Progenitor cell of endocrine pancreas (in vitro differentiated cells): ENCODE measurements at regions not wholly inside any gene's neighbourhood (a gene's known extent, or its start where the extent isn't known, plus 50 kb on each side); places are given as distances from the start of the nearest gene placed in this dataset.

Experiments
- DNase-seq: peaks from one replicate; pipeline ENCODE4 v3.0.0; 2021; ENCODE audit warnings: low spot score; ENCODE audit not compliant: unreplicated experiment
- H3K27ac Mint-ChIP-seq: 2 replicates; pipeline ENCODE4 v1.8.0; 2021; ENCODE audit warnings: mild to moderate bottlenecking, moderate library complexity, mixed read lengths
- H3K27me3 Mint-ChIP-seq: 2 replicates; pipeline ENCODE4 v1.8.0; 2021; ENCODE audit warnings: mixed read lengths
- H3K36me3 Mint-ChIP-seq: 2 replicates; pipeline ENCODE4 v1.8.0; 2022; ENCODE audit warnings: mixed read lengths; ENCODE audit not compliant: insufficient read depth
- H3K4me1 Mint-ChIP-seq: 2 replicates; pipeline ENCODE4 v1.8.0; 2021; ENCODE audit warnings: low read depth, mixed read lengths
- H3K4me3 Mint-ChIP-seq: 2 replicates; pipeline ENCODE4 v1.8.0; 2021; ENCODE audit warnings: low read depth, mild to moderate bottlenecking, moderate library complexity, mixed read lengths
- H3K9me3 Mint-ChIP-seq: 2 replicates; pipeline ENCODE4 v1.8.0; 2021; ENCODE audit warnings: low read depth, mixed read lengths
- TF ChIP-seq, protein P1 (sequence below): fragments of 200-600 bp; sonication (generic); IDR thresholded peaks from one replicate; pipeline ENCODE4 v1.5.0; 2021; ENCODE audit warnings: antibody characterized with exemption, mild to moderate bottlenecking; ENCODE audit not compliant: unreplicated experiment

DNA sequence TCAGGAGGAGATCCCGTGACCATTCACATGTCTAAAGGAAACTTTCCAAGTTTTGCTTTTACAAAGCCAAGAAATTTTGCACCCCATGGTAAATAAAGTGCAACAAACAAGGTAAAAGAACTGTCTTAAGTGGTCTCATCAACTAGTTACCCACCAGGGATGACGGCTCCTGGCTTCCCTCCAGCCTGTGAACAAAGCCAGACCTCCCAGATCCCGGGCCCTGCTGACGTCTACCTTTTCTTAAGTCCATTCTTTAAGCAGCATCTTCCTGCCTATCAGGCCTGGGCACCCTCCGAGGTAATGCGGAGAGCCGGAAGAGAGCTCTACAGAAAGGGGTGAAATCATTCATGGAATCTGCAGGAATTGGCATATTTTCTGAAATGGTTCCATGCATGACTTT is 58.0 kb upstream of the DAAM1 start:
- H3K27me3 Mint-ChIP-seq = peaks cover 9% of the 10 kb centered on the region
- no peak for DNase-seq
- H3K27ac Mint-ChIP-seq = no peak overlapping the region
- TF ChIP-seq, protein P1, sequence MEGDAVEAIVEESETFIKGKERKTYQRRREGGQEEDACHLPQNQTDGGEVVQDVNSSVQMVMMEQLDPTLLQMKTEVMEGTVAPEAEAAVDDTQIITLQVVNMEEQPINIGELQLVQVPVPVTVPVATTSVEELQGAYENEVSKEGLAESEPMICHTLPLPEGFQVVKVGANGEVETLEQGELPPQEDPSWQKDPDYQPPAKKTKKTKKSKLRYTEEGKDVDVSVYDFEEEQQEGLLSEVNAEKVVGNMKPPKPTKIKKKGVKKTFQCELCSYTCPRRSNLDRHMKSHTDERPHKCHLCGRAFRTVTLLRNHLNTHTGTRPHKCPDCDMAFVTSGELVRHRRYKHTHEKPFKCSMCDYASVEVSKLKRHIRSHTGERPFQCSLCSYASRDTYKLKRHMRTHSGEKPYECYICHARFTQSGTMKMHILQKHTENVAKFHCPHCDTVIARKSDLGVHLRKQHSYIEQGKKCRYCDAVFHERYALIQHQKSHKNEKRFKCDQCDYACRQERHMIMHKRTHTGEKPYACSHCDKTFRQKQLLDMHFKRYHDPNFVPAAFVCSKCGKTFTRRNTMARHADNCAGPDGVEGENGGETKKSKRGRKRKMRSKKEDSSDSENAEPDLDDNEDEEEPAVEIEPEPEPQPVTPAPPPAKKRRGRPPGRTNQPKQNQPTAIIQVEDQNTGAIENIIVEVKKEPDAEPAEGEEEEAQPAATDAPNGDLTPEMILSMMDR = no peak
- no peaks in the 10 kb centered on the region for H3K9me3 Mint-ChIP-seq
- no peaks in the 10 kb centered on the region for H3K4me1 Mint-ChIP-seq
- no peak overlapping the region for H3K4me3 Mint-ChIP-seq
- H3K36me3 Mint-ChIP-seq = no peaks in the 10 kb centered on the region

DNA sequence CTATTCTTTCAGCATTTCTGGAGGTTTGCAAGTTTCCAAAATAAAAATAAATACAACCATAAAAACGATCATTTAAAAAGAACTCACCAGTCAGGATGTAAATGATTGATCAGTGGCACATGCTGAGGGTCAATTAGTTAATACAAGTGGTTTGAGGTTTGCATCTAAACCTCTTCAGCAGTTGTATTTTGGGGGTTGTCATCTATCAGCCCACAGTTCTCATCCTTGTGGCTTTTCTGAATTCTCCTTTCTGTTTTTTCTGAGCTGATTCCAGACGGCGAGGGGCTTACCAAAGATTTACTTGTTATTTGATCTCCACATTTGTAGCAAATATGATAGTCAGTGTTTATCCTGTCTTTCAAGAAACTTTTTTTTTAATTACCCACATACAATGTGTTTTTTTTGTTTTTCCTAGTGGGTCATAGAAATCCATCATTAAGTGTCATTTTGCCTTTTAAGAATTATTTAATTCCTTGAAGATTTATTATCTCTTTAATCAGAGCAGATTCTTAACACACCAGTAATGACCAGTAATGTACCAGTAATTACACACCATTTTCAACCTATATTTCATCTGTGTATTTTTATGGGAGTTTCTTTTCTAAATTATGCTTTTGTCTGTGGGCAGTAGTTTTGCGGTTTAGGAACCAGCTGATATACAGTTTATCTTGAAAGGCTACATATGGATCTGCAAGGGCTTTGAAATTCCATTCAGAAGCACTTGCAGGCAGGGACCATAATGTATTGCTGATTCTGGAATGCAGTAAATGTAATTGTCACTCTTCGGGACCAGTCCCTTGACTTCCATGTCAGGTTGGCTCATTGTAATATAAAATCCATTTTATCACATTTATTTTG is 56.3 kb upstream of the DAAM1 start:
- H3K27me3 Mint-ChIP-seq = peaks cover 9% of the 10 kb centered on the region
- H3K4me3 Mint-ChIP-seq = no peak overlapping the region
- H3K9me3 Mint-ChIP-seq = no peaks in the 10 kb centered on the region
- no peaks in the 10 kb centered on the region for H3K36me3 Mint-ChIP-seq
- no peak for DNase-seq
- no peaks in the 10 kb centered on the region for H3K4me1 Mint-ChIP-seq
- H3K27ac Mint-ChIP-seq = no peak overlapping the region
- TF ChIP-seq, protein P1 = no peak

DNA sequence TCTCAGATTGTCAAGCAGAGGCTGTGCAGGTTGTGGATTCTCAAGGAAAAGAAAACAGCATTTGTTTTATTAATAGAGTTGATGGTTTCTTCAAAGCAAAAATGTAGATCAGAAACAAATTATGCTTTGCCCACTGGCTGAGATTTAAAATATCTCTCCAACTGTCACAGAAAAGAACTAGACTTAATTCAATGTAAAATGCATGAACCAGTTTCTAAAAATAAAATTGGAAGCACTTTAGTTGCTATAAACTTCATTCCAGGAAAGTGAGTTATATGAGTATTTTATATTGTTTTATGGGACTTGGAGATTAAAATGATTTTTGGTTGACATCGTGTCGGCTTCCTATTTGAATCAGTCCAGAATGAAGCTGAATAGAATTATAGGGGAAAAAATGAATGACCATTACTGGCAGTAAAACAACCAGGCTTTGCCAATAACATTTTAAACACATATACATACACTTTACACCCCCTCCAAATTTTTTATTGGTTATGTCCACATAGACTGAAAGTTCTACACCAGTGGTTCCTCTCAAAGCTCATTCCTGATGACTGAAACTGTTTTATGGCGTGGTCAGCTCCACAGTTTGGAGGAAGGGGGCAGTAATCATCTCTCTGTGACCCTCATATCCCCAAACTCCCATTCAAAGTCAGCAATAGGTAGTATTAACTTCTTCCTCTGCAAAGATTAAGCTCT is 55.5 kb upstream of the DAAM1 start:
- Mint-ChIP-seq H3K4me1 (no peaks in the 10 kb centered on the region), H3K36me3 (no peaks in the 10 kb centered on the region), H3K27me3 (peaks cover 9% of the 10 kb centered on the region), H3K27ac (no peak overlapping the region), H3K4me3 (no peak overlapping the region), H3K9me3 (no peaks in the 10 kb centered on the region)
- TF ChIP-seq, protein P1 = no peak
- DNase-seq = no peak

DNA sequence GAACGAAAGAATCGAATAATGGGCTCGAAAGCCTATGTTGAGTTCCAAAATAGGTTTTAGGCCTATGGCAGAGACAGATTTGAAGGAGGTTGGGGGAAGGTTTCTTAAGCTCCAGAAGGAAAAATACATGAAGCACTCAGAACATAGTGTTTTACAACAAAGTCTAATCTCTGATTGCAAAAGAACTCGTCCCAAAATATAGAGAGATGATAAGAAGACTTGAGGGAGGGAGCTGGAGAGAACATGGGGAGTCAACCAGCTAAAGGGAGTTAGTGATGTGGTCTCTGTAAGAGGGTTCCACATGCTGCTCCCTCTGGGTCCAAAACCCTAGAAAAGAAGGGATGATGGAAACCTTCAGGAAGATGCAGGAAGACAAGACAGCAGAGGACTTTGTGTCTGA is 54.8 kb upstream of the DAAM1 start:
- H3K36me3 Mint-ChIP-seq = no peaks in the 10 kb centered on the region
- no peak for DNase-seq
- H3K4me3 Mint-ChIP-seq = no peak overlapping the region
- H3K4me1 Mint-ChIP-seq = no peaks in the 10 kb centered on the region
- TF ChIP-seq, protein P1 = no peak
- H3K27me3 Mint-ChIP-seq = peaks cover 9% of the 10 kb centered on the region
- H3K27ac Mint-ChIP-seq = no peak overlapping the region
- no peaks in the 10 kb centered on the region for H3K9me3 Mint-ChIP-seq

DNA sequence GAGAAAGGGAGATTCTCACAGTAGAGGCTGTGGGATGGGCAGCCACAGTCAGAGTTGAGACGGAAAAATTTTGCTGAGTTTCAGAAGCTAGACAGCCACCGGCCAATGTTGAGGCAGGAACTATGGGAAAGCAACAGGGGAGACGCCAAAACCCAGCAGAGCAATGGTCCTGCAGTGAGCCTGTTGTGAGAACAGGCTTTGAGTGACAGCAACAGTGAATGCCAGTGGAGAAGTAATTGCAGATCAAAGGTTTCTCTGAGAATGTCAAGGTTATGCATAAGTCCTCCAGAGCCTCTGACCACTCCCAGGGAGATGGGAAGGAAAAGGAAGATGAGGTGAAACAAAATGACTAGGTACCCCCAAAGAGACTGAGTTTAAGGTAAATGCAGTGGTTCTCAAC is 54.2 kb upstream of the DAAM1 start:
- H3K27ac Mint-ChIP-seq = no peak overlapping the region
- peaks cover 9% of the 10 kb centered on the region for H3K27me3 Mint-ChIP-seq
- H3K4me3 Mint-ChIP-seq = no peak overlapping the region
- no peaks in the 10 kb centered on the region for H3K36me3 Mint-ChIP-seq
- H3K9me3 Mint-ChIP-seq = no peaks in the 10 kb centered on the region
- TF ChIP-seq, protein P1 = no peak
- no peak for DNase-seq
- no peaks in the 10 kb centered on the region for H3K4me1 Mint-ChIP-seq
